GM19395 (cell line): ENCODE measurements at regions not wholly inside any gene's neighbourhood (a gene's known extent, or its start where the extent isn't known, plus 50 kb on each side); places are given as distances from the start of the nearest gene placed in this dataset.
A peak's percentile ranks its signal among the peaks of the same experiment; 100 is the strongest.

Experiments used
- ATAC-seq: cut with Tn5 transposase; IDR thresholded peaks from one replicate; pipeline ENCODE4 v1.9.1; 2021; ENCODE audit warnings: mild to moderate bottlenecking, moderate library complexity; ENCODE audit not compliant: unreplicated experiment

GRCh38 chr10:84770824-84771223, 442.4 kb downstream of the CCSER2 start:
- no peak for ATAC-seq

GRCh38 chr10:84783386-84783785, 455.0 kb downstream of the CCSER2 start:
- ATAC-seq, result peak; percentile 70

- ATAC-seq, result no peak
Observed at GRCh38 chr10:84783909-84784308, 455.5 kb downstream of the CCSER2 start.

- no peak for ATAC-seq
Observed at GRCh38 chr10:84784749-84785148, 456.4 kb downstream of the CCSER2 start.

- no peak for ATAC-seq
Observed at GRCh38 chr10:84789026-84789425, 460.6 kb downstream of the CCSER2 start.

- no peak for ATAC-seq
Observed at GRCh38 chr10:84798312-84798711, 469.9 kb downstream of the CCSER2 start.

GRCh38 chr10:84801156-84801555, 472.8 kb downstream of the CCSER2 start:
- ATAC-seq, result no peak

- ATAC-seq, result no peak
Observed at GRCh38 chr10:84801916-84802315, 473.5 kb downstream of the CCSER2 start.

- no peak for ATAC-seq
Observed at GRCh38 chr10:84805149-84805548, 476.8 kb downstream of the CCSER2 start.

- no peak for ATAC-seq
Observed at GRCh38 chr10:84811113-84811512, 482.7 kb downstream of the CCSER2 start.

- ATAC-seq, result no peak
Observed at GRCh38 chr10:84818961-84819360, 490.6 kb downstream of the CCSER2 start.

GRCh38 chr10:84820120-84820519, 491.7 kb downstream of the CCSER2 start:
- no peak for ATAC-seq

- ATAC-seq, result no peak
Observed at GRCh38 chr10:84820596-84820995, 492.2 kb downstream of the CCSER2 start.

GRCh38 chr10:84822931-84823630, 494.7 kb downstream of the CCSER2 start:
- no peak for ATAC-seq

- no peak for ATAC-seq
Observed at GRCh38 chr10:84824525-84824924, 496.1 kb downstream of the CCSER2 start.

GRCh38 chr10:84825330-84825729, 496.9 kb downstream of the CCSER2 start:
- ATAC-seq, result no peak

- ATAC-seq, result no peak
Observed at GRCh38 chr10:84826704-84827103, 498.3 kb downstream of the CCSER2 start.

- ATAC-seq, result no peak
Observed at GRCh38 chr10:84829131-84829530, 500.7 kb downstream of the CCSER2 start.

- ATAC-seq, result no peak
Observed at GRCh38 chr10:84837041-84837812, 508.8 kb downstream of the CCSER2 start.

GRCh38 chr10:84837877-84838276, 509.5 kb downstream of the CCSER2 start:
- no peak for ATAC-seq

GRCh38 chr10:84838851-84839250, 510.5 kb downstream of the CCSER2 start:
- no peak for ATAC-seq

GRCh38 chr10:84842593-84842992, 514.2 kb downstream of the CCSER2 start:
- ATAC-seq, result no peak
